GM18861 (cell line): ENCODE measurements at regions not wholly inside any gene's neighbourhood (a gene's known extent, or its start where the extent isn't known, plus 50 kb on each side); places are given as distances from the start of the nearest gene placed in this dataset.

Source experiments
- ATAC-seq: cut with Tn5 transposase; IDR thresholded peaks from one replicate; pipeline ENCODE4 v1.9.1; 2021; ENCODE audit not compliant: unreplicated experiment

- no peak for ATAC-seq
Observed at GRCh38 chr7:69129951-69130350, 468.3 kb upstream of the AUTS2 start.

GRCh38 chr7:69130396-69130795 is 467.9 kb upstream of the AUTS2 start:
- no peak for ATAC-seq

- no peak for ATAC-seq
Observed at GRCh38 chr7:69134316-69134715, 464.0 kb upstream of the AUTS2 start.

- ATAC-seq: no peak
Observed at GRCh38 chr7:69147631-69148030, 450.6 kb upstream of the AUTS2 start.

GRCh38 chr7:69149804-69150782 is 448.2 kb upstream of the AUTS2 start:
- no peak for ATAC-seq

GRCh38 chr7:69162326-69162725 is 435.9 kb upstream of the AUTS2 start:
- no peak for ATAC-seq

- no peak for ATAC-seq
Observed at GRCh38 chr7:69162931-69163670, 435.2 kb upstream of the AUTS2 start.

GRCh38 chr7:69166979-69167516 is 431.2 kb upstream of the AUTS2 start:
- no peak for ATAC-seq

- ATAC-seq: no peak
Observed at GRCh38 chr7:69169386-69169785, 428.9 kb upstream of the AUTS2 start.

GRCh38 chr7:69172357-69173077 is 425.8 kb upstream of the AUTS2 start:
- ATAC-seq: no peak

- ATAC-seq: no peak
Observed at GRCh38 chr7:69173341-69173740, 424.9 kb upstream of the AUTS2 start.

- ATAC-seq: no peak
Observed at GRCh38 chr7:69173846-69174245, 424.4 kb upstream of the AUTS2 start.

- no peak for ATAC-seq
Observed at GRCh38 chr7:69176841-69177240, 421.4 kb upstream of the AUTS2 start.

- no peak for ATAC-seq
Observed at GRCh38 chr7:69177461-69177861, 420.8 kb upstream of the AUTS2 start.

GRCh38 chr7:69177941-69178494 is 420.3 kb upstream of the AUTS2 start:
- ATAC-seq: no peak

GRCh38 chr7:69180662-69181061 is 417.6 kb upstream of the AUTS2 start:
- ATAC-seq: no peak

GRCh38 chr7:69182596-69183467 is 415.4 kb upstream of the AUTS2 start:
- no peak for ATAC-seq

- ATAC-seq: no peak
Observed at GRCh38 chr7:69184339-69184738, 413.9 kb upstream of the AUTS2 start.

GRCh38 chr7:69185170-69185569 is 413.1 kb upstream of the AUTS2 start:
- ATAC-seq: no peak

GRCh38 chr7:69186974-69187373 is 411.3 kb upstream of the AUTS2 start:
- ATAC-seq: no peak
